ENCODE measurements at regions not wholly inside any gene's neighbourhood (a gene's known extent, or its start where the extent isn't known, plus 50 kb on each side); places are given as distances from the start of the nearest gene placed in this dataset.

DNA sequence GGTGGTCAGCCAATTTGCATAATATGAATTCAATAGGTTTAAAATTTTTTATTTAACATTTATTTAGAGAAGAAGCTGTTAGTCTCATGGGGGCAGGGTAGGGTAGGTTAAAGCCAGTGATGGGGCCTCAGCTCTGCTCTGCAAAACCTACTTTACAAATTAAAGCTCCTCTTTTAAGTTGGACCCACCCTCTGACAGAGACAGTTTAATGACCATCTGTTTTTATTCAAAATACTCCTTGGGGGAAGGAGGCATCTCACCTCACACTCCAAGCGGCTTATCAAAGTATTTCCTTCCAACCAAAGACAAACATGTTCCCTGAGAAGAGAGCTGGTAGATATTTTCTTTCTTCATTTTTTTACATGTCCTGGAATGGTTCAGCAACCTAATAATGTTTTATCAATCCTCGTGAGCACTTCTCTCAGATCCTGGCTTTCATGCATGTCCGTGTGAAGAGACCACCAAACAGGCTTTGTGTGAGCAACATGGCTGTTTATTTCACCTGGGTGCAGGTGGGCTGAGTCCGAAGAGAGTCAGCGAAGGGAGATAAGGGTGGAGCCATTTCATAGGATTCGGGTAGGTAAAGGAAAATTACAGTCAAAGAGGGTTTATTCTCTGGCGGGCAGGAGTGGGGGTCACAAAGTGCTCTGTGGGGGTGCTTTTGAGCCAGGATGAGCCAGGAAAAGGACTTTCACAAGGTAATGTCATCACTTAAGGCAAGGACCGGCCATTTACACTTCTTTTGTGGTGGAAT is 184.7 kb downstream of the GJA1 start:
- TF ChIP-seq POLR2A (IDR thresholded peaks at IDR 0.05; ENCODE audit: low read length) (no peak), GATA1 (IDR thresholded peaks at IDR 0.05; ENCODE audit: low read depth, low read length) (no peak)

Measured in erythroblast (primary cell).